CD4-positive, alpha-beta T cell treated with Interleukin-12 subunit alpha and Interleukin-12 subunit beta, for 1 hour (primary cell): ENCODE measurements at regions not wholly inside any gene's neighbourhood (a gene's known extent, or its start where the extent isn't known, plus 50 kb on each side); places are given as distances from the start of the nearest gene placed in this dataset.
"Not testable (repeated sequence)": the region's sequence is repeated elsewhere in the genome, so short reads cannot be mapped to it uniquely, and the experiment has no call there.

ENCODE experiments used
- DNase-seq: peaks from one replicate; pipeline ENCODE4 v3.0.0-alpha.2; 2020

GRCh38 chr16:59658572-59658971 is 924.5 kb upstream of the GOT2 start:
- no peak for DNase-seq

- no peak for DNase-seq
These were observed 920.9 kb upstream of the GOT2 start for GRCh38 chr16:59655031-59655430.

- no peak for DNase-seq
These were observed 920.3 kb upstream of the GOT2 start for GRCh38 chr16:59654455-59654854.

DNA sequence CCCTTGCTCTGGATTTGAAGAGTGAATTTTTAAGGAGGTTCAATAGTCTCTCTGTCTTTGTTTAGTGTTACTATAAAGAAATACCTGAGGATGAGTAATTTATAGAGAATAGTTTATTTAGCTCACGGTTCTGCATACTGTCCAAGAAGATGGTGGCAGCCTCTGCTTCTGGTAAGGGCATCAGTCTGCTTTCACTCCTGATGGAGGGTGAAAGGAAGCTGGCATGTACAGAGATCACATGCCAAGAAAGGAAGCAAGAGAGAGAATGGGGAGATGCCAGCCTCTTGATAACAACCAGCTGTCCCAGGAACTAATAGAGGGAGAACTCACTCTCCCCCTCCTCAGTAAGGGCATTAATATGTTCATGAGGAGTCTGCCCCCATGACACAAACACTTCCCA is 917.5 kb upstream of the GOT2 start:
- DNase-seq = no peak

GRCh38 chr16:59645194-59645593 is 911.1 kb upstream of the GOT2 start:
- no peak for DNase-seq

GRCh38 chr16:59635674-59636073 is 901.6 kb upstream of the GOT2 start:
- no peak for DNase-seq

- DNase-seq = no peak
These were observed 900.8 kb upstream of the GOT2 start for GRCh38 chr16:59634951-59635350.

GRCh38 chr16:59634004-59634579 is 900.0 kb upstream of the GOT2 start:
- DNase-seq = no peak

DNA sequence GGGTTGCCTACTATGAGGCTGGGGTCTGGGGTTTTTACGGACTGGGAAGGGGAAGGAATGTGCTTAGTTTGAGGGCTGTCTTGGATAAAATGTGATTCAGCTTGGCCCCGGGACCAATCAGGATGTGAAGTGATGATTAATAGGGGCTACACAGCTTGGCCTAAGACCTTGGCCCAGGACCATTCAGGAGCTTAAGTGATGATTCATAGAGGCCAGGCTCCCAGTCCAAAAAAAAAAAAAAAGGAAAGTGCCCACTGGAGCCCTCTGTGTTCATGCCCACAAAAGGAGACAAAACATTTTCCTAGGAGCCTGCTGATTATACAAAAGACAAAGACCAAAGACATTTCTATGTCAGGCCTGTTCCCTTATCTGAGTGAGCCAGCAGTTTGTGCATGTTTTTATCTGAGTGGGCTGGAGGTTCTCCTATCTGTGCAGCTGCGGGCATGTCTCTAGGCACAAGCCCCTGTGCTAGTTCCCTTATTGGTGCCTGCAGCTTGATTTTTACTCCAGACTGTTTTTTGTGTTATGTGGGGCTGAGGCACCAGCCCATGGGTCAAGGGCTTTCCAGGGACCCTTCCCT is 898.2 kb upstream of the GOT2 start:
- DNase-seq = no peak

- DNase-seq = not testable (repeated sequence)
These were observed 890.3 kb upstream of the GOT2 start for GRCh38 chr16:59624381-59624780.

- no peak for DNase-seq
These were observed 880.5 kb upstream of the GOT2 start for GRCh38 chr16:59614466-59615240.

- DNase-seq = not testable (repeated sequence)
These were observed 878.9 kb upstream of the GOT2 start for GRCh38 chr16:59612910-59613620.

DNA sequence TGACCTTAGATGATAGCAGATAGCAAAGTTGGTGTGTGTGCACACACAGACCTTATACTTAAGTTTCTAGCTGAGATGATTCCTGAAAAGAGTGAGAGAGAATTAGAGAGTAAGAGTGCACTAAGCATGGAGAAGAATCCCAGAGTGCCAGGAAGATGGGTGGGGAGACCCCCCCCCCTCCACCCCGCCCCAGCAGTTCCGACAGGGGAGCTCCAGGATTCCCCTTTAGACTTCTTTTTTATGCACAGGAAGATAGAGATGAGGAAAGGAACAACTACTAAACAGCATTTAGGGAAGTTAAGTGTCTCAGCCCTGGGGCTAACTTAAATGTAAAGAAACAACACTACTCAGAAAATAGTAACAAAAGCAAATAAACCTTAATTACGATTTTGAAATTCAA is 878.0 kb upstream of the GOT2 start:
- no peak for DNase-seq

GRCh38 chr16:59611556-59611955 is 877.4 kb upstream of the GOT2 start:
- no peak for DNase-seq

DNA sequence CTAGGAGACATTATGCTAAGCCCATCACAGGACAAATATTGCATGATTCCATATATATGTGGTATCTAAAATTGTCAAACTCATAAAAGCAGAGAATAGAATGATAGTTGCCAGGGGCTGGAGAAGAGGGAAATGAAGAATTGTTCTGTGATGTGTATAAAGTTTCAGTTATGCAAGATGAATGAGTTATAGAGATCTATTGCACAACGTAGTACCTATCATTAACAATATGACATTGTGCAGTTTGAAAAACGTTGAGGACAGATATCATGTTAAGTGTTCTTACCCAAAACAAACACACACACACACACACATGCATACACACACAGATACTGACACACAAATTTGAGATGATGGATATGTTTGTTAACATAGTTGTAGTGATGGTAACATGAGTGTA is 871.6 kb upstream of the GOT2 start:
- no peak for DNase-seq

DNA sequence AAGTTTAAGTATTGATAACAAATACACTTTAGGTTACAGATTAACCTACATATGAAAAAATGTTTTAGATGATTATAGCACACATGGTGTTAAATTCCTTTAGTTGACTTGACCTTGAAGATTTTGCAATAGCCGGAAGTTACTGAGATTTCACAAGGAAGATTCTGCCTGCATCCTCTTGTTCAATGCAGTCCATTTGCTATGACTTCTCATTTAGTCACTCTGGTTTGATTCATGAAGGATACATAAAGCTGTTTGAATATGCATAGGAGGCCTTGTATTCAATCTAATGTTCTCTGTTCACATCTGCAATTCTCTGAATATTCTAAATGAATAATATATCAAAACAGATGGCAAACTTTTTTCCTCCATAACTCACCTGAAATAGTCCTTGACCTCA is 870.2 kb upstream of the GOT2 start:
- no peak for DNase-seq

GRCh38 chr16:59601452-59601851 is 867.3 kb upstream of the GOT2 start:
- no peak for DNase-seq

DNA sequence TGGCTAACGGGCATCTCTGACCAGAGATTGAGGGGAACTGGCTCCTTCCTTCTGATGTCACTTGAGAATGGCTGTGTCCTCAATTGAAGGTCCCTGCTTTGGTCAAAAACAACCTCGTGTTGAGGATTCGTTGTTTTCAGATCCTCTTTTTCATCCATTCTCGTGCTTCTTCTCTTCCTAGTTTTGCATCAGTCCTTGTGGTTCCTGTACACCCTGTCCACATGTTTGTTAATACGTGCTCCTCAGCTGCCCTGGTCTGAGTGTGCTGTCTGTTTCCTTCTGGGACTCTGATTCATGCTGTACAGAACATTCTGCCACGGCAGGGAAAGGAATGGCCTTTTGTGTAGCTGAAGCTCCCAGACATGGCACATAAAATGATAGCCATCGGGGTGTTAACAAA is 863.2 kb upstream of the GOT2 start:
- DNase-seq = no peak

DNA sequence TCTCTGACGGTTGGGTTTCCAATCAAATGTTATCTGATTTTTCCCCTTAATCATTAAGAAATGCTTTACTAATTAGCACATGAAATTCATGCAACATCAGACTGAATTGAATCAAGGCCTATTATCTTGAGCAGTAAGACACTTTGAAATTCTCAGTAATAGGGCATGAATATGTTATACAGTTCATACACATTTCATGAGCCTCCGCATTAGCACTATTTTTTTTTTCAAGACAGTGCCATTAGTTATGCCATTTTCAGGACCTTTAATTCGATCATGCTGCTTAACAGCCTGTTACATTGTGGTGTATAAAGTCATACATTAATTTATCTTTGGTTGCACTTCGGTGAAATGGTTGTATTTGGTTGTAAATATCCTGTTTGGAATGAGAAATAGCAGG is 862.6 kb upstream of the GOT2 start:
- DNase-seq = no peak

DNA sequence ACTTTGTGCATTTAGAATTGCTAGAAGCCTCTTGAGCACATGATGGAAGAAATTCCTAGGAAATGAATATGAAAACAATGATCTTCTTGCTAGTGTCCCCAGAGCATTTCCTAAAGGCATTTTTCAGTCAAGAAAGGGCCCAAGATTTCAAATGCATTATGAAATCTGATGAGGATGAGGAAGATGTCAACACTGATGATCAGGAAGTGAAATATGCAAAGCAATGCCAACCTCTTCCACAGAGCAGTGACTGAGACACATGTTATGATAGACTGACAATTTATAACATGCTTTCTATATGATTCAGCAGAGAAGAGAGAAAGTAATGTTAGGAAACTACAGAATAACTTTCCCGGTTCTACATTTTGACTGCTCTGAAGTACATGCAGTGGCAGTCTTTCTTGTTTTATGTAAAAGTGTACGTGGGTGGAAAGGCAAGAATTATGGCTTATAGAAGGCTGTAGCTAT is 859.1 kb upstream of the GOT2 start:
- DNase-seq = no peak

DNA sequence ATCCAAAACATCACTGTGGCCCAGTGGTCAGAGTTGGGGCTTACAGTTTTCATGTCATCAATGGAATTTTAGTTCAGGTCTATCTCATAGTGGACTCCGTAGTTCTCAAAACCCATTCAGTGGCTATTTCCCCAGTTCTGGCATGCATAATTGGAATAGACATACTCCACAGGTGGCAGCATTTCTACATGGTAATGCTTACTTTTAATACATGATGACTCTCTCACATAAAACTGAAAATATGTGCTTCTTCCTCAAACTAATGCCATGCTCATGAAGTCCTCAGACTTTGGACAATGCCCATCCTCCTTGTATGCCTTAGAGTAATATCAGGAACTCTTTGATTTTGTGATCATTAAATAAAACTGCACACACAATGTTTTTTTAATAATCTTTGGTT is 857.4 kb upstream of the GOT2 start:
- no peak for DNase-seq

GRCh38 chr16:59590845-59591244 is 856.7 kb upstream of the GOT2 start:
- no peak for DNase-seq

DNA sequence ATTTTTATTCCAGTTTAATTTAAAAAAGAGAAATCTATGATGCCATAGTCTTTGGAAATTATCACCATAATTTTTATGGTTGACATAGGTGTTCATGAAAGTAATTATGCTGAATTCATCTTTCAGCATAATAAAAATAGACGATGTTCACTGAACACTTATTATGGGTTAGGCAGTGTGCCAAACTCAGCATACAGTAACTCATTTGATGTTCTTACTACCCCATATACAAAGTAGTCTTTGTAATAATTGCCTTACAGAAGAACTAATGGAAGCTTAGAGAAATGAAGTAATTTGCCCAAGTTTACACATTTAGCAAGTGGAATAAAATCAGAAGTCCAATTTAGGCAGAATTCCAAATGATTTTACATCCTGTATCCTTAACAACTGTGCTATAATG is 852.2 kb upstream of the GOT2 start:
- no peak for DNase-seq

- no peak for DNase-seq
These were observed 840.2 kb upstream of the GOT2 start for GRCh38 chr16:59574296-59574695.
